Panc1 (cell line): ENCODE measurements at regions not wholly inside any gene's neighbourhood (a gene's known extent, or its start where the extent isn't known, plus 50 kb on each side); places are given as distances from the start of the nearest gene placed in this dataset.

ENCODE experiments used
- ATAC-seq: fragments of 200-7000 bp; cut with Tn5 transposase; 2 replicates; pipeline ENCODE4 v1.9.1; 2020; ENCODE audit warnings: mild to moderate bottlenecking, moderate library complexity
- BruUV-seq: library from RNA; stranded (reverse); fragments of 400-500 nt; replicated peaks from 2 replicates; lab custom pipeline; 2021; lab: Mats Ljungman, UMichigan
- CTCF ChIA-PET: fragments of 300-600 bp; sonication (Branson Sonifier 250); formaldehyde crosslinking; loops from one replicate; lab custom pipeline; 2022; ENCODE audit warnings: antibody characterized with exemption; lab: Charles Lee
- POLR2A ChIA-PET: fragments of 300-600 bp; sonication (Branson Sonifier 250); formaldehyde crosslinking; loops from one replicate; lab custom pipeline; 2022; ENCODE audit warnings: antibody characterized with exemption; lab: Charles Lee
- DNase-seq: peaks from one replicate; pipeline ENCODE4 v3.0.0-alpha.2; 2010; ENCODE audit warnings: low read depth, low spot score
- H3K27ac ChIP-seq: 2 replicates; pipeline ENCODE4 v1.5.1; 2011; ENCODE audit warnings: mild to moderate bottlenecking, low read length, inconsistent platforms
- H3K27me3 ChIP-seq: fragments of 200-500 bp; sonication (Bioruptor generic); 2 replicates; pipeline ENCODE4 v1.6.0; 2014; ENCODE audit warnings: low read length, inconsistent platforms; ENCODE audit not compliant: control insufficient read depth, insufficient read depth
- H3K36me3 ChIP-seq: fragments of 200-500 bp; sonication (Bioruptor generic); 2 replicates; pipeline ENCODE4 v1.5.1; 2014; ENCODE audit warnings: inconsistent platforms, mild to moderate bottlenecking, low read length, moderate library complexity; ENCODE audit not compliant: control insufficient read depth, insufficient read depth
- H3K4me1 ChIP-seq: 2 replicates; pipeline ENCODE4 v1.5.1; 2011; ENCODE audit warnings: inconsistent platforms, mild to moderate bottlenecking, low read length, moderate library complexity; ENCODE audit not compliant: control insufficient read depth, insufficient read depth
- H3K4me3 ChIP-seq, 2 experiments: 2 replicates each; pipeline ENCODE4 v1.5.1; 2011 to 2012; ENCODE audit warnings: low read depth in 2 of 2, low read length in 2 of 2, mild to moderate bottlenecking in 2 of 2, inconsistent platforms in 1 of 2, moderate library complexity in 1 of 2
- H3K9me3 ChIP-seq: fragments of 200-500 bp; sonication (Bioruptor generic); 2 replicates; pipeline ENCODE4 v1.5.1; 2014; ENCODE audit warnings: low read depth, mild to moderate bottlenecking, inconsistent platforms, low read length, moderate library complexity; ENCODE audit not compliant: control insufficient read depth, insufficient read depth
- CTCF ChIP-seq: fragments of 450-650 bp; IDR thresholded peaks from 2 replicates; pipeline ENCODE4 v1.5.1; 2017; ENCODE audit warnings: mild to moderate bottlenecking
- POLR2AphosphoS5 ChIP-seq: IDR thresholded peaks from 2 replicates; pipeline ENCODE4 v1.6.1; 2012; ENCODE audit warnings: mild to moderate bottlenecking, low read depth, low read length, moderate library complexity
- REST ChIP-seq, 2 experiments: IDR thresholded peaks; 2 replicates each; pipeline ENCODE4 v1.6.1; 2011 to 2012; ENCODE audit warnings: low read depth in 2 of 2, control low read depth in 1 of 2, low read length in 1 of 2, mild to moderate bottlenecking in 1 of 2, moderate library complexity in 1 of 2; ENCODE audit not compliant: insufficient read depth in 1 of 2
- SIN3A ChIP-seq: IDR thresholded peaks from 2 replicates; pipeline ENCODE4 v1.6.1; 2012; ENCODE audit warnings: low read depth, mild to moderate bottlenecking, low read length, moderate library complexity, borderline replicate concordance; ENCODE audit not compliant: insufficient read depth
- TCF7L2 ChIP-seq: IDR thresholded peaks from 2 replicates; pipeline ENCODE4 v1.6.1; 2011; ENCODE audit warnings: mild to moderate bottlenecking, low read depth, low read length, inconsistent platforms
- in situ Hi-C: cut with HindIII; loops from 2 replicates; pipeline ENCODE4 v1.10.0; 2016; ENCODE audit warnings: low sequenced_read_pairs, low pct_unique_long_range_greater_than_20kb
- intact Hi-C: fragments of 100-400 bp; cut with micrococcal nuclease; formaldehyde crosslinking; loops from one replicate; pipeline ENCODE4 v1.10.0; 2022; ENCODE audit not compliant: unreplicated experiment

- Histone ChIP-seq H3K27me3 (peaks cover 20% of the 10 kb centered on the region), H3K4me3 (no peak overlapping the region), H3K9me3 (no peaks in the 10 kb centered on the region), H3K4me1 (no peaks in the 10 kb centered on the region), H3K27ac (no peak overlapping the region), H3K36me3 (no peaks in the 10 kb centered on the region)
- TF ChIP-seq CTCF = no peak
- TF ChIP-seq REST (IDR thresholded peaks at IDR 0.05; ENCODE audit: insufficient read depth in 1 of 2, low read depth in 2 of 2, low read length in 1 of 2) = no peak
- TF ChIP-seq SIN3A = no peak
- no peak for TF ChIP-seq TCF7L2
- no peak for TF ChIP-seq POLR2AphosphoS5
- BruUV-seq = no TSS peak
- ChIA-PET POLR2A (no interaction called here), CTCF (no interaction called here)
- in situ Hi-C loops = no loop called here
- DNase-seq (no peak), ATAC-seq (no peak)
- intact Hi-C loops = no loop called here
These were observed 209.5 kb downstream of the HERPUD2 start for GRCh38 chr7:35485436-35485835.

- Histone ChIP-seq H3K9me3 (no peaks in the 10 kb centered on the region), H3K27me3 (peaks cover 14% of the 10 kb centered on the region), H3K4me3 (no peak overlapping the region), H3K4me1 (no peaks in the 10 kb centered on the region), H3K36me3 (no peaks in the 10 kb centered on the region), H3K27ac (no peak overlapping the region)
- intact Hi-C loops = no loop called here
- BruUV-seq = no TSS peak
- in situ Hi-C loops = no loop called here
- POLR2A ChIA-PET = no interaction called here
- ATAC-seq (no peak), DNase-seq (no peak)
- no peak for TF ChIP-seq CTCF
- TF ChIP-seq REST (IDR thresholded peaks at IDR 0.05; ENCODE audit: insufficient read depth in 1 of 2, low read depth in 2 of 2, low read length in 1 of 2) = no peak
- TF ChIP-seq SIN3A = no peak
- TF ChIP-seq POLR2AphosphoS5 = no peak
- CTCF ChIA-PET = no interaction called here
These were observed 211.4 kb downstream of the HERPUD2 start for GRCh38 chr7:35483568-35483967.
